ENCODE measurements at regions not wholly inside any gene's neighbourhood (a gene's known extent, or its start where the extent isn't known, plus 50 kb on each side); places are given as distances from the start of the nearest gene placed in this dataset.

DNA sequence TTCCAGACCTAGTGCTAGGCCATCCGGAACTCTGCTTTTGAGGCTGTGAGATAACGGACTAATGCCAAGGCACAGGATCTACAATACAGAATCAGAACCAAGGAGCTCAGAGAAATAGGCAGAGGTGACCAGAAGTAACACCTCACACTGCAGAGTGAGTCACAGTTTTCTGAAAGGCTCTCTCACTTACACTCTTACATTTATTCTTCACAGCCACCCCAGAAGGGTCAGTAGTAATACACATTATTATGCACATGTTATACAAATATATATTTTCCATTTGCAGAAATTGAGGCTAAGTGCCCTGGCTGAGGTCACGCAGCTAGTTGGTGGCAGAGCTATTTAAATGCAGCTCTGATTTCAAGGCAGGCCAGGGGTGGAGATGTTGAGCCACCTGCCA, 542.5 kb downstream of the OMA1 start:
- TF ChIP-seq, protein P1, sequence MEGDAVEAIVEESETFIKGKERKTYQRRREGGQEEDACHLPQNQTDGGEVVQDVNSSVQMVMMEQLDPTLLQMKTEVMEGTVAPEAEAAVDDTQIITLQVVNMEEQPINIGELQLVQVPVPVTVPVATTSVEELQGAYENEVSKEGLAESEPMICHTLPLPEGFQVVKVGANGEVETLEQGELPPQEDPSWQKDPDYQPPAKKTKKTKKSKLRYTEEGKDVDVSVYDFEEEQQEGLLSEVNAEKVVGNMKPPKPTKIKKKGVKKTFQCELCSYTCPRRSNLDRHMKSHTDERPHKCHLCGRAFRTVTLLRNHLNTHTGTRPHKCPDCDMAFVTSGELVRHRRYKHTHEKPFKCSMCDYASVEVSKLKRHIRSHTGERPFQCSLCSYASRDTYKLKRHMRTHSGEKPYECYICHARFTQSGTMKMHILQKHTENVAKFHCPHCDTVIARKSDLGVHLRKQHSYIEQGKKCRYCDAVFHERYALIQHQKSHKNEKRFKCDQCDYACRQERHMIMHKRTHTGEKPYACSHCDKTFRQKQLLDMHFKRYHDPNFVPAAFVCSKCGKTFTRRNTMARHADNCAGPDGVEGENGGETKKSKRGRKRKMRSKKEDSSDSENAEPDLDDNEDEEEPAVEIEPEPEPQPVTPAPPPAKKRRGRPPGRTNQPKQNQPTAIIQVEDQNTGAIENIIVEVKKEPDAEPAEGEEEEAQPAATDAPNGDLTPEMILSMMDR (conservative IDR thresholded peaks at IDR 0.05; ENCODE audit: low read depth, low read length), result no peak
- TF ChIP-seq EZH2 (IDR thresholded peaks at IDR 0.05; ENCODE audit: borderline replicate concordance, low read depth, low read length, poor library complexity, severe bottlenecking), result no peak
